ENCODE measurements at regions not wholly inside any gene's neighbourhood (a gene's known extent, or its start where the extent isn't known, plus 50 kb on each side); places are given as distances from the start of the nearest gene placed in this dataset.
"Not testable (repeated sequence)": the region's sequence is repeated elsewhere in the genome, so short reads cannot be mapped to it uniquely, and the experiment has no call there.

DNA sequence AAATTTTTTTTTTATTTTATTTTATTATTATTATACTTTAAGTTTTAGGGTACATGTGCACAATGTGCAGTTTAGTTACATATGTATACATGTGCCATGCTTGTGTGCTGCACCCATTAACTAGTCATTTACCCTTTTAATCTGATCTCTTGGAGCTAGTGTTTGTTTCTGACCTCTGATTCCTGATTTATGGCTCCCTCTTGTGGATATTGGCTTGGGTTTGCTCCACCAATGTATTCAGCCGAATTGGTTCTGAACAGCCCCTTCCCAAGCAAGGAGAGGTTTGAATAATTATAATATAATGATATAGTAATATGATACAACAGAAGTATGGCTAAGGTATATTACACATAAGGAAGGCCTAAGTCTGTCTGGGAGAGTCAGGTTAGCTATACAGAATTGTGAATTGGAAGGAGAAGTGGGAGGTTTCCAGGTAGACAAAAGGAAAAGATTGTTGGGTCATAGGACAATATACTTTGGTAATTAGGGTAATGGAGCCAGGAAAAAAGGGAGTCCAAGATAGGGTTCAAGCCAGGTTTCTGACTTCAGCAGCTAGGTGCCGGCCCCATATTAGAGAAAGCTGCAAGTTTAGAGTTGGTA, 53.1 kb upstream of the HMCN1 start:
- FAIRE-seq (no peak), DNase-seq (ENCODE audit: insufficient read length, low spot score) (peak; percentile 40)

DNA sequence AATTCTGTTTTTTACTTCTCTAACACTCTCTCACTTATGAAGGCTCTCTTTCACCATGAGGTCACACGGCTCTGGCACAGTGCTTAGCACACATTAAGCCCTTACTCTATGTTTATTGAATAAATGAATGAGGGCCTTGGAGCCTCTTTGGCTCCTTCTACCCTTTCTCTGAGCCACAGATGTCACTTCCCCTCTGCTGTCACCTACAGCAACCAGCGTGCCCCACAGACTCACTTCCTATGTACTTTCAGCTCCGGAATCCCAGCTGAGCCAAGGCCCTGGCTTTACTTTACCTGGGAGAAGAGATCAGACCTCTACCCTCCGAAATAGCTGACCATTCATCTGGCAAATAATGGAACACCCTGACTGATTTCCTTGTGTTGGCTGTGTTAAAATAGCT, 53.7 kb upstream of the HMCN1 start:
- DNase-seq (ENCODE audit: insufficient read length, low spot score) (no peak), FAIRE-seq (no peak)

DNA sequence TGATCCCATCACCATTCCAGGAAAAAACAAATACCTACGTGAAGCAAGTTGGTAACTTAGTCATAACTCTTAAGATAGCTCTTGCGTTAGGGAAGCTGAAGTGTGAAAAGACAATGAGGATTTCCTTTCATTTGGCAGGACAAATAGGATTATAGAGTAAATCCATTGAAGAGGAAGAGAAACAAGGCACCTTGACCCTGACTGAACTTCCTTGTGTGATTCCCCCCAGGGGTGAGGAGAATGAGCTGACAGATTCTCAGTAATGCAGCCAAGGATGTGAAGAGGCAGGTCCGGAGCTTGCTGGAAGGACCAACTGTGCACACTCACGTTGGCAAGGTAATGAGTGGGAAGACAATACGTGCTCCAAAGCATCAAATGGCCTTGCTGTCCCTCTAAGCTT, 55.0 kb upstream of the HMCN1 start:
- FAIRE-seq = no peak
- DNase-seq (ENCODE audit: insufficient read length, low spot score) = no peak

DNA sequence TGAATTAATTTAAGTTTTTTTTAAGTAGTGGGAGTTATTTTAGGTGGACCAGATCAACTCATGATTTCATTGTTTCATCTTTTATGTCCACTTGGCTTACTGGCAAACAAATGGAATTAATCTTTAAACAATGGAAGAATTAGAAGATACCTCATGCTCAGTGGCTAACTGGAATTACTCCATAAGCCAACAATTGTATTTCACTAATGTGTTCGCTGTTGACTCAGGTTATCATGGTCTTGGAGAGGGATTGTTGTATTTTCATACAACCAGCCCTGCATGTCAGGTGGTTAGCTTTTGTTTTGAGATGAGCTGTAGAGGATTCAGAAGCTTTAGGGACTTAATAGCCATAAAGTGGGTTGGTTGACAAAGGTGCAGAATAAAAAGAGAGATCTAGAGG, 57.2 kb upstream of the HMCN1 start:
- FAIRE-seq (no peak), DNase-seq (ENCODE audit: insufficient read length, low spot score) (no peak)

DNA sequence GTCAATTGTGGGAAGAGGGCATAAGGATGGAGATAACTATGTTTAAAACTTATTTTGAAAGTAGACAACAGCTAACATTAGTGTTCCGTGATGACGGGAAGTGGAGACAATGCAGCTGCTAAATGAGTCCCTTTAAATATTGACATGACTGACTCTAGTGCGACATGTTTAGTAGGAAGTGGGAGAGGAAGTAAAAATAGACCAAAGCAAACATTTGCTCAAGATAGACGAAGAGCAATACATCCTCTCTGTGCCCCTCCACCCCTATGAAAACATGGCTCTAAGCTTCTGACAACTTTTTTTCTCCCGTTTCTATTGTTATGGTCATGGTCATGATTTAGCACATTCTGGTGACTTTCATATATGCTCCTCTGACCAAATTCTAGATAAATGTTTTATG, 60.0 kb upstream of the HMCN1 start:
- FAIRE-seq (no peak), DNase-seq (ENCODE audit: insufficient read length, low spot score) (no peak)

GRCh38 chr1:185672719-185673360, 61.4 kb upstream of the HMCN1 start:
- DNase-seq (ENCODE audit: insufficient read length, low spot score) (no peak), FAIRE-seq (no peak)

DNA sequence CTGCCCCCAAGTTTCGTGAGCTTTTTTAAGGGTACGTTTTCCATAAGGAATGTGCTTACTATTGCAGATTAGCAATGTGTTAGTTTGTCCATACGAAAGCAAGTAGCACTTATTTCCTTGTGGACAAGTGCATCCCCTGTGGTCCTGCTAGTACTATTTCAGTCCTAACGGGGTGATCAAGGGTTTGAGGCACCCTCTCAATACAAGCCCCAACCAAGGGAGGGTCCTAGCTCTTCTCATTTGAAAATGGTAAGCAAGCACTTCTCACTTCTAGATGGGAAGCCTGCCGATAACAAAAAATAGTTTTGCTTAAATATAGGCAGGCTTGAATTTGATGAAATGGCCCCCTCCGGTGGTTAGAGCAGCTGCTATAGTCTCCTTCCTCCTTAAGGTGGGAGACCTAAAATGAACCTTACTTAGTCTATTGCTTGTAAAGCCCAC, 64.0 kb upstream of the HMCN1 start:
- no peak for FAIRE-seq
- DNase-seq (ENCODE audit: insufficient read length, low spot score) = no peak

GRCh38 chr1:185668013-185668412, 66.2 kb upstream of the HMCN1 start:
- no peak for DNase-seq (ENCODE audit: insufficient read length, low spot score)
- no peak for FAIRE-seq

GRCh38 chr1:185666582-185666981, 67.6 kb upstream of the HMCN1 start:
- FAIRE-seq (no peak), DNase-seq (ENCODE audit: insufficient read length, low spot score) (no peak)

DNA sequence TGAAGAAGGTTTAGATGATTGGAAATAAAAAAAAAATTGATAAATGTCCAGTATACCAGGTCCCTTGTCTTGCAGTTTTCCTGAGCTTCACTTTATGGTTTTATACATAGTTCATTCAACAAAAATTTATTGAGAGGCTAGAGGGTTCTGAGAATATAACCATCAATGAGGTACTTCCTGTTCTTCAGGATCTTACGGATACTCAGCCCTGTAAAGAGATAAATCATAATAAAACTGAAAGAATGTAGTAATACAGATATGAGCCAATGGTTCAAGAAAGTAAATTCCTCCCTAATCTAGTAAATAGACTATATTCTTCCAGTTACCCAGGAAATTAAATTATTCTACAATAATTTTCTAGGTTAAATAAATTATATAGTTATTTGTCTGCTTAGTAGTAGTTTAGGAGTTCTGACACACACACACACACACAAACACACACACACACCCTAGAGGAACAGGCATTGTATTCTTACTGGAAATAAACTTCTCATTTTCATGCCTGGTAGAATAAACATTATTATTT, 70.4 kb upstream of the HMCN1 start:
- DNase-seq (ENCODE audit: insufficient read length, low spot score) (no peak), FAIRE-seq (no peak)

DNA sequence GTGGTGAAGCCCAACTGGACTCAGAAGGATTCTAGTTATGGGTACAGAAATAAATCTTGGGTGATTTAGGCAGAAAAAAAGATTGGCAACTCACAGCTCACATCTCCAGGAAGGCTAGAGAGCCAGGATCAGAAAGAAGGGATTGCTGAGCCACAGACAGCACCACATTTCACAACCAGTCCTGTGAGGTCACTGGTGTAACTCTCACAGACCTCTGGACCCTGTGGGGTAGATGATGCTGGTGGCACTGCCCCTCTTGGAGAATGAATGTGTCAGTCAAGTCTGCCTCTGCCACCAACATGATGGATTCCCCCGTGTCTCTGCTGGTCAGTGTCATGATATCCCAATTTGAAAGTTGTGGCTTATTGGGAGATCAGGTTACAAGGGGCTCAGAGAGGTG, 70.9 kb upstream of the HMCN1 start:
- DNase-seq (ENCODE audit: insufficient read length, low spot score) = no peak
- no peak for FAIRE-seq

GRCh38 chr1:185661971-185662370, 72.2 kb upstream of the HMCN1 start:
- FAIRE-seq = no peak
- DNase-seq (ENCODE audit: insufficient read length, low spot score) = no peak

DNA sequence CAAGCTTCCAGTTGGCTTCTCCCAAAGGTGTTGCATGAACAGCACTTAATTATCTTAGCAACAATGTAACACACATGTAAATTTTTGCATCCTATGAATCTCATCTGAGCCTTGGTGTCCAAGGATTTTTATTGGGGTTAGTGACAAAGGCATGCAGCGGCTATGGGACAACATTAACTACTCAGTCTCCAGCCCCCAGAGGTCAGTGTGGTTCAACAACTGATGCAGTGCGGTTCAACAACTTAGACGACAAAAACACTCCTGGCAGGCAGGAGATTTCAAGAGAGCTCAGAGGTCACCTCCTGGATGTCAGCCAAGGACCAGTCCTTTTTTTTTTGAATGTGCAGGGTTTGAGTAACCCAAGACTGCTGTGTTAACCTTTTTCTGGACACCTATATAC, 77.5 kb upstream of the HMCN1 start:
- DNase-seq (ENCODE audit: insufficient read length, low spot score) (no peak), FAIRE-seq (no peak)

GRCh38 chr1:185654952-185655314, 79.3 kb upstream of the HMCN1 start:
- DNase-seq (ENCODE audit: insufficient read length, low spot score) (no peak), FAIRE-seq (no peak)

- FAIRE-seq (no peak), DNase-seq (ENCODE audit: insufficient read length, low spot score) (no peak)
Measured at GRCh38 chr1:185654199-185654951, 79.8 kb upstream of the HMCN1 start.

- DNase-seq (ENCODE audit: insufficient read length, low spot score) = no peak
- no peak for FAIRE-seq
Measured at GRCh38 chr1:185653615-185654014, 80.6 kb upstream of the HMCN1 start.

DNA sequence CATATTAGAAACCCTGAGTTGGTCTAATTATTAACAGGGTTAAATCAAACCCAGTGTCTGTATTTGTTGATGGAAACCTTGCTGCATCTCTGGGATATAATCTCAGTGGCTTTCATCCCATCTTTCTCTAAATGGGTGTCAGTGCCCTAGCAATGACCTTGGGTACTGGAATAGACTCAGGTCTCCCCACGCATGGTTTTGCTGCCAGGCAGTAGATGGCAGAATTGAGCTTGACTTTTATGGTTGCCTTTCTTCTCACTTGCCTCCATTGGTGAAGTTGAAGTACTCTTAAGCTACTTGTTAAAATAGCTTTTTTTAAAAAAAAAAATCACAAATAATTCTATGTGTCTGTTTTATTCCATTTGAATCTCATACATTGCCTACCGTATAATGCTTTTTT, 81.8 kb upstream of the HMCN1 start:
- no peak for FAIRE-seq
- DNase-seq (ENCODE audit: insufficient read length, low spot score) = no peak

DNA sequence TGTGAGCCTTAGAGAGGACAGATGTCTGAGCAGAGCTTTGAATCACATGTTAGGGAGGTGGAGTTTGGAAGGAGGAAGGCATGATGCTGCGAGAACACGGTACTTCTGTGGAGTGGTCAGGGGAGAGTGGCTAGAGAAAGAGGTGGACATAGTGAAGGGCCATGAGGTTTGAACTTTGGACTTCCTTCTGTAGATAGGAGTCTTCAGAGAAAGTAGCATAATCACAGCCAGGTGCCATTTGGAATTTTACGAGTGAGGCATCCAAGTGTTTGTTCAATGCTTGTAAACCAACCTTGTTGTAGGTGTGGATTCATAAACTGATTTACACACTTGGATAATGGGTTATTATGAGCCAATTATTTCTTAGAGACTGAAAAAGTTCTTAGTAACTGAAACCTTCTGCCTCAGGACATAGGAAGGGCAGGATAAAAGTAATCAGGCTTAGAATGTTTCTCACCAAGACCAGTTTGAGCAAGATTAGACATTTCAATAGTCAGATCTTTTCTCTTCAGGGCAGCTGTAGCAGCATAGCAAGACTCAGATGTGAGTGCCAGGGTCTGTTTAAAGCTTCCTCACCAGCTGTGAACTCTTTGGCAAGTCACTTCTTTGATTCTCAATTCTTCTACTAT, 83.5 kb upstream of the HMCN1 start:
- no peak for DNase-seq (ENCODE audit: insufficient read length, low spot score)
- no peak for FAIRE-seq

DNA sequence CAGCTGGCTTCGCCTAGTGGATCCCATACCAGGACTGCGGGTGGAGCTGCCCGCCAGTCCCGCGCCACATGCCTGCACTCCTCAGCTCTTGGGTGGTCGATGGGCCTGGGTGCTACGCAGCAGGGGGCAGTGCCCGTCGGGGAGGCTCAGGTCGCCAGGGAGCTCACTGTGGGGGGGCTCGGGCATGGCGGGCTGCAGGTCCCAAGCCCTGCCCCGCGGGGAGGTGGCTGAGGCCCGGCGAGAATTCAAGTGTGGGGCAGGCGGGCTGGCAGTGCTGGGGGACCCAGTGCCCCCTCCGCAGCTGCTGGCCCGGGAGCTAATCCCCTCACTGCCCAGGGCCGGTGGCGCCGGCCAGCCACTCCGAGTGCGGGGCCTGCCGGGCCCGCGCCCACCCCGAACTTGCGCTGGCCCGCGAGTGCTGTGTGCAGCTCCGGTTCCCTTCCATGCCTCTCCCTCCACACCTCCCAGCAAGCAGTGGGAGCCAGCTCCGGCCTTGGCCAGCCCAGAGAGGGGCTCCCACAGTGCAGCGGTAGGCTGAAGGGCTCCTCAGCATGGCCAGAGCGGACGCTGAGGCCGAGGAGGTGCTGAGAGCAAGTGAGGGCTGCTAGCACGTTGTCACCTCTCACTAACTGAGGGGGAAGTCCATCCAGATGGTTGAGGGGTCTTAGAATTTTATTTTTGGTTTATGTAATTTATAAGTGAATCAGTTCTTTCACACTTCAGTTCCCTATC, 85.2 kb upstream of the HMCN1 start:
- DNase-seq (ENCODE audit: insufficient read length, low spot score) (no peak), FAIRE-seq (peak; percentile 26)

DNA sequence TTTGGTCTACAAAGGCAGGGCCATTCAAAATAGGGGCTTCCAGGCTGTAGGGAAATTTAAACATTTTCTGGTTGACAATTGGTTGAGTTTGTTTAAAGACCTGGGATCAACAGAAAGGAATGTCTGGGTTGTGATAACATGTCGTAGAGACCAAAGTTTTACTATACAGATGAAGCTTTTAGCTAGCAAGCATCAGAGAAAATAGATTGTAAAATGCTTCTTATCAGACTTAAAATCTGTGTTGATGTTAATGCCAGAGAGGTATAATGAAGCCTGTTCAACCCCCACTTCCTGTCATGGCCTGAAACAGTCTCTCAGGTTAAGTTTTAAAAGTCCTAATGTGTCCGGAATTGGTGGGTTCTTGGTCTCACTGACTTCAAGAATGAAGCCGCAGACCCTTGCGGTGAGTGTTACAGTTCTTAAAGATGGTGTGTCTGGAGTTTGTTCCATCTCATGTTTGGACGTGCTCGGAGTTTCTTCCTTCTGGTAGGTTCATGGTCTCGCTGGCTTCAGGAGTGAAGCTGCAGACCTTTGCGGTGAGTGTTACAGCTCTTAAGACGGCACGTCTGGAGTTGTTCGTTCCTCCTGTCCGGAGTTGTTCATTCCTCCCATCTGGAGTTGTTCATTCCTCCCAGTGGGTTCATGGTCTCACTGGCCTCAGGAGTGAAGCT, 86.5 kb upstream of the HMCN1 start:
- FAIRE-seq = peak; percentile 77
- DNase-seq (ENCODE audit: insufficient read length, low spot score) = not testable (repeated sequence)
